ENCODE measurements at regions not wholly inside any gene's neighbourhood (a gene's known extent, or its start where the extent isn't known, plus 50 kb on each side); places are given as distances from the start of the nearest gene placed in this dataset.

DNA sequence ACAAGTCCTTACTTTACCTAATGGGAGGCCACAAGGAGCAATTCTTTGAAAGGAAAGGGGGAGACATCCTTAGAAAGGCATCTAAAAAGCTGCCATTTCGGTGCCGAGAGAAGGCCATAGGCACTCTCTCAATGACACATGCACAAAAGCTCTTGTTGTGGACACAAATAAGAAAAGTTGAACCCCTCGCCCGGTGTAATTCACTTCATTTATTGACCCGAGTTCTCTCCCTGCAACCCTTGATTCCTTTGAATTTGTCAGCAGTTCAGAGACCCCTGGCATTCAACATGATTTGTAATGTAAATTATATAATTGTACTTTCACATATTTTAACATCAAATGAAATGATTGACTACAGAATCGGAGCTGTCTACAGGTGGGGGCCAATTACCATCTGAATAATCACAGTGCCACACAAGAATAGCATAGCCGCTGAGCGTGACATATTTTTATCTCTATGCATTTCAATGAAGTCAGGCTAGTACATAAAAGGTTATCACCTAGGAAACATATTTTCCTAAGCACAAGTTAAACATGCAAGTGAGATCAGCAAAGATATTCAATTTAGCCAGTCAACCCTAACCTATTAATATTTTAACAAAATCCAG is 66.7 kb downstream of the IRX6 start (continued):
- TF ChIP-seq, protein P1, sequence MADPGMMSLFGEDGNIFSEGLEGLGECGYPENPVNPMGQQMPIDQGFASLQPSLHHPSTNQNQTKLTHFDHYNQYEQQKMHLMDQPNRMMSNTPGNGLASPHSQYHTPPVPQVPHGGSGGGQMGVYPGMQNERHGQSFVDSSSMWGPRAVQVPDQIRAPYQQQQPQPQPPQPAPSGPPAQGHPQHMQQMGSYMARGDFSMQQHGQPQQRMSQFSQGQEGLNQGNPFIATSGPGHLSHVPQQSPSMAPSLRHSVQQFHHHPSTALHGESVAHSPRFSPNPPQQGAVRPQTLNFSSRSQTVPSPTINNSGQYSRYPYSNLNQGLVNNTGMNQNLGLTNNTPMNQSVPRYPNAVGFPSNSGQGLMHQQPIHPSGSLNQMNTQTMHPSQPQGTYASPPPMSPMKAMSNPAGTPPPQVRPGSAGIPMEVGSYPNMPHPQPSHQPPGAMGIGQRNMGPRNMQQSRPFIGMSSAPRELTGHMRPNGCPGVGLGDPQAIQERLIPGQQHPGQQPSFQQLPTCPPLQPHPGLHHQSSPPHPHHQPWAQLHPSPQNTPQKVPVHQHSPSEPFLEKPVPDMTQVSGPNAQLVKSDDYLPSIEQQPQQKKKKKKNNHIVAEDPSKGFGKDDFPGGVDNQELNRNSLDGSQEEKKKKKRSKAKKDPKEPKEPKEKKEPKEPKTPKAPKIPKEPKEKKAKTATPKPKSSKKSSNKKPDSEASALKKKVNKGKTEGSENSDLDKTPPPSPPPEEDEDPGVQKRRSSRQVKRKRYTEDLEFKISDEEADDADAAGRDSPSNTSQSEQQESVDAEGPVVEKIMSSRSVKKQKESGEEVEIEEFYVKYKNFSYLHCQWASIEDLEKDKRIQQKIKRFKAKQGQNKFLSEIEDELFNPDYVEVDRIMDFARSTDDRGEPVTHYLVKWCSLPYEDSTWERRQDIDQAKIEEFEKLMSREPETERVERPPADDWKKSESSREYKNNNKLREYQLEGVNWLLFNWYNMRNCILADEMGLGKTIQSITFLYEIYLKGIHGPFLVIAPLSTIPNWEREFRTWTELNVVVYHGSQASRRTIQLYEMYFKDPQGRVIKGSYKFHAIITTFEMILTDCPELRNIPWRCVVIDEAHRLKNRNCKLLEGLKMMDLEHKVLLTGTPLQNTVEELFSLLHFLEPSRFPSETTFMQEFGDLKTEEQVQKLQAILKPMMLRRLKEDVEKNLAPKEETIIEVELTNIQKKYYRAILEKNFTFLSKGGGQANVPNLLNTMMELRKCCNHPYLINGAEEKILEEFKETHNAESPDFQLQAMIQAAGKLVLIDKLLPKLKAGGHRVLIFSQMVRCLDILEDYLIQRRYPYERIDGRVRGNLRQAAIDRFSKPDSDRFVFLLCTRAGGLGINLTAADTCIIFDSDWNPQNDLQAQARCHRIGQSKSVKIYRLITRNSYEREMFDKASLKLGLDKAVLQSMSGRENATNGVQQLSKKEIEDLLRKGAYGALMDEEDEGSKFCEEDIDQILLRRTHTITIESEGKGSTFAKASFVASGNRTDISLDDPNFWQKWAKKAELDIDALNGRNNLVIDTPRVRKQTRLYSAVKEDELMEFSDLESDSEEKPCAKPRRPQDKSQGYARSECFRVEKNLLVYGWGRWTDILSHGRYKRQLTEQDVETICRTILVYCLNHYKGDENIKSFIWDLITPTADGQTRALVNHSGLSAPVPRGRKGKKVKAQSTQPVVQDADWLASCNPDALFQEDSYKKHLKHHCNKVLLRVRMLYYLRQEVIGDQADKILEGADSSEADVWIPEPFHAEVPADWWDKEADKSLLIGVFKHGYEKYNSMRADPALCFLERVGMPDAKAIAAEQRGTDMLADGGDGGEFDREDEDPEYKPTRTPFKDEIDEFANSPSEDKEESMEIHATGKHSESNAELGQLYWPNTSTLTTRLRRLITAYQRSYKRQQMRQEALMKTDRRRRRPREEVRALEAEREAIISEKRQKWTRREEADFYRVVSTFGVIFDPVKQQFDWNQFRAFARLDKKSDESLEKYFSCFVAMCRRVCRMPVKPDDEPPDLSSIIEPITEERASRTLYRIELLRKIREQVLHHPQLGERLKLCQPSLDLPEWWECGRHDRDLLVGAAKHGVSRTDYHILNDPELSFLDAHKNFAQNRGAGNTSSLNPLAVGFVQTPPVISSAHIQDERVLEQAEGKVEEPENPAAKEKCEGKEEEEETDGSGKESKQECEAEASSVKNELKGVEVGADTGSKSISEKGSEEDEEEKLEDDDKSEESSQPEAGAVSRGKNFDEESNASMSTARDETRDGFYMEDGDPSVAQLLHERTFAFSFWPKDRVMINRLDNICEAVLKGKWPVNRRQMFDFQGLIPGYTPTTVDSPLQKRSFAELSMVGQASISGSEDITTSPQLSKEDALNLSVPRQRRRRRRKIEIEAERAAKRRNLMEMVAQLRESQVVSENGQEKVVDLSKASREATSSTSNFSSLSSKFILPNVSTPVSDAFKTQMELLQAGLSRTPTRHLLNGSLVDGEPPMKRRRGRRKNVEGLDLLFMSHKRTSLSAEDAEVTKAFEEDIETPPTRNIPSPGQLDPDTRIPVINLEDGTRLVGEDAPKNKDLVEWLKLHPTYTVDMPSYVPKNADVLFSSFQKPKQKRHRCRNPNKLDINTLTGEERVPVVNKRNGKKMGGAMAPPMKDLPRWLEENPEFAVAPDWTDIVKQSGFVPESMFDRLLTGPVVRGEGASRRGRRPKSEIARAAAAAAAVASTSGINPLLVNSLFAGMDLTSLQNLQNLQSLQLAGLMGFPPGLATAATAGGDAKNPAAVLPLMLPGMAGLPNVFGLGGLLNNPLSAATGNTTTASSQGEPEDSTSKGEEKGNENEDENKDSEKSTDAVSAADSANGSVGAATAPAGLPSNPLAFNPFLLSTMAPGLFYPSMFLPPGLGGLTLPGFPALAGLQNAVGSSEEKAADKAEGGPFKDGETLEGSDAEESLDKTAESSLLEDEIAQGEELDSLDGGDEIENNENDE (IDR thresholded peaks at IDR 0.05; ENCODE audit: insufficient replicate concordance, low read length) = no peak
- TF ChIP-seq SP4 (IDR thresholded peaks at IDR 0.05; ENCODE audit: low read length) (no peak), HDAC2 (IDR thresholded peaks at IDR 0.05; ENCODE audit: borderline replicate concordance in 1 of 2, low read depth in 2 of 2, low read length in 2 of 2) (no peak), EGR1 (IDR thresholded peaks at IDR 0.05; ENCODE audit: borderline replicate concordance, low read depth, low read length) (no peak), TAF7 (optimal IDR thresholded peaks at IDR 0.05; ENCODE audit: borderline replicate concordance, low read depth, low read length) (no peak), CHD2 (IDR thresholded peaks at IDR 0.05; ENCODE audit: low read length) (no peak)

Data from H1 (cell line).